ENCODE measurements at regions not wholly inside any gene's neighbourhood (a gene's known extent, or its start where the extent isn't known, plus 50 kb on each side); places are given as distances from the start of the nearest gene placed in this dataset.

DNA sequence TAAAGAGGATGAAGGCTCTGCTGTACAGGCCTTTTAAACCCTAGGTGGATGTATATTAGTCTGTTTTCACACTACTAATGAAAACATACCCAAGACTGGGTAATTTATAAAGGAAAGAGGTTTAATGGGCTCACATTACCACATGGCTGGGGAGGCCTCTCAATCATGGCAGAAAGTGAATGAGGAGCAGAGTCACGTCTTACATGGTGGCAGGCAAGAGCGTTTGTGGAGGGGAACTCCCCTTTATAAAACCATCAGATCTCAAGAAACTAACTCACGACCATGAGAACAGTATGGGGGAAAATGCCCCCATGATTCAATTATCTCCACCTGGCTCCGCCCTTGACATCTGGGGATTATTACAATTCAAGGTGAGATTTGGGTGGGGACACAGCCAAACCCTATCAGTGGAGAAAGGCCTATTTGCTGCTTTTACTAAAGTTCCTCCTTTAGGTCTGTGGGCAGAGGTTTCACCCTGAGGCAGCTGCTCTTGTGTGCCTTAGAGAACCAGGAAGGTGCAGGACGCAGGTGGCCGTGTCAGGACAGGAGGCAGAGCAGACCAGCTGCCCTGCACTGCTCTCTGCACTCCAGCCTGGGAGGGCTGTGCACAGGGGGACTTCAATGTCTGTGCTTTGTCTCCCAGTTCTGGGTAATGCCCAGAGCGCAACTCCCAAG lies 178.8 kb upstream of the HDAC4 start:
- TF ChIP-seq GATA2 (IDR thresholded peaks at IDR 0.05; ENCODE audit: low read depth, low read length): no peak
- no peak for TF ChIP-seq GATA3 (IDR thresholded peaks at IDR 0.05; ENCODE audit: low read depth, low read length)

DNA sequence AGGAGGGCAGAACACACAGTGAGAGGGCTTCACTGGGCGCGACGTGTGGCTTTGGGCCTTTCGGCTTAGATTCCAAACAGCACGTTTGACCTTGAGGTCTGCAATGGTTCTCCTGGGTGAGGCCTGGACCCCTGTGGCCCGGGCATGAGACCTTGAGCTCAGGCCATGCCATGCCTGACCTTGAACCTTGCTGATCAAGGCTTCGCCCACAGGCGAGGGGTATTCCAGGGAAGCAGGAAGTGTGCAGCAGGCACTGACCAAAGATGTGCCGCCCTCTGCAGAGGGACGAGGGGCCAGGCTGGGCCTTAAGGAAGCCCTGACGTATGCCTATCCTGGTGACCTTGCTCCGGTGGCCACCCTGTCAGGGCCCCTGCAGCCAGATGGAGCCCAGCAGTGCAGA lies 178.3 kb upstream of the HDAC4 start:
- no peak for TF ChIP-seq GATA2 (IDR thresholded peaks at IDR 0.05; ENCODE audit: low read depth, low read length)
- TF ChIP-seq GATA3 (IDR thresholded peaks at IDR 0.05; ENCODE audit: low read depth, low read length): no peak

DNA sequence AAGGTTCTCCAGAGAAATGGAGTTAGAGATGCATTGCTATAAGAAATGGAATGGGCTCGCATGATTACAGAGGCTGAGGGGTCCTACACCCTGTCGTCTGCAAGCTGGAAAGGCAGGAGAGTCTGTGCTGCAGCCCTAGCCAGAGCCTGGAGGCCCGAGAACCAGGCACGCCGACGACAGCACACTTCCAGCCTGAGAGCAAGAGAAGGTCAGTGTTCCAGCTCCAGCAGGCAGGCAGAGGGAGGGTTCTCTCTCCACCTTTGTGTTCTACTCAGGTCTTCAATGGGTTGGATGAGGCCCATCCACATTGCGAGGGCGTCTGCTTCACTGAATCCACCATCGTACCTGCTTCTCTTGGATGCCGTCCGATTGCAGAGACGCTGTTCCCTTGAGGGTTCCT lies 177.6 kb upstream of the HDAC4 start:
- TF ChIP-seq GATA3 (IDR thresholded peaks at IDR 0.05; ENCODE audit: low read depth, low read length) (no peak), GATA2 (IDR thresholded peaks at IDR 0.05; ENCODE audit: low read depth, low read length) (no peak)

DNA sequence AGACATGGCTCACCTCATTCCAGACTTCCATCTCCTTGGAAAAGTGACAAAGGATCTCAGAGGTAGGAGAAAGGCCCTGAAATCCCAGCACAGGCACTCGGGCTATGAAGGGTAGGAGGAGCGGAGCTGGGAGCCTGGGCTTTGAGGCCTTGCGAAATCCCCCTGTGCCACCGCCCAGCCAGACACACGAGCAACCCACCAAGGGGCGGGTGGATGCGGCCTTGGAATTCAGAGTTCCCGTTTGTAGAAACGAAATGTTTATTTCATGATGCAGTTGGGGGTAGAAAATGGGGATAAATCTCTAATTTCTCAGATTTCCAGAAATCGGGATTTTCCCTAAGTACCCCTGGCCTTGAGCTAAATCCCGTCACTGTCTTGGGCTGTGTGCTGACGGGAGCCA lies 177.1 kb upstream of the HDAC4 start:
- TF ChIP-seq GATA3 (IDR thresholded peaks at IDR 0.05; ENCODE audit: low read depth, low read length) (no peak), GATA2 (IDR thresholded peaks at IDR 0.05; ENCODE audit: low read depth, low read length) (no peak)

DNA sequence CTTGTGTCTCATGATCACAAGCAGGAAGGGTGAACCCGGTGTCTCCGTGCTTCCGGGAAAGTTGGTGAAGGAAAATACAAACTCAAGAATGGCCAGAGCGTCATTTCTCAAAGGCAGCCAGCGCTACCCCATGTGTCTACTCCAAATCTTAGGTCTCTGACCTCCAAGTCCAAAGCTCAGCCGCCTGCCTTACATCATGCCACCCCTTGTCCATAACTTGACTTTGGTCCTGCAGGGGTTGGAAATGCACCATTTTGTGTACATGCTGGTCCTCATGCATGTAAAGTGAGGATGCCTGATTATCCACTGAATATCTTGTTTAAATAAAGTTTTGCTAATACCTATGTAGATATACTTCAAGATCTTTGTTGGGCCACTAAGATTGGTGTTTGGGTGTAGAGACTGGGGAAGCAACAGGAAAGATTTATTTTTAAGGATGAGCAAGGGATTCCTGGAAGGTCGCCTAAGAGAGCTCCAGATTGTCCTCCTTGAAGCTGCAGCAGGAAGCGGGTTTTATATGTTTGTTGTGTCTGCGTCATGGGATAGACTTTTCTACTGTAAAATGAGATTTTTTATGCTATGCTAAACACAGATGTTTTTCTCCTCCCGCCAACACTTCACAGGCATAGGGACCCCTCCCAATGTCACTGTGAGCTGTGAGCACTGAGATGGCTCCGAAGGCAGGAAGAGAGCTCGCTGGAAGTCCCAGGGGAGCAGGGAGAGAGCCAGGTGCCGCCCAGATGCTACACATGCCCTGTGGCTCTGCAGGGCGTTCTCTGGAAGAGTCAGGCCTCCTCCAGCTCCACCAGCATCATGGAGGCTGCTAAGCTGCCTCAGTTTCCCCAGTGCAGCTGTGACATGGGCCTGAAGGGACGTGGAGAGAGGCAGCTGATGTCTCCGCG lies 176.2 kb upstream of the HDAC4 start:
- TF ChIP-seq GATA3 (IDR thresholded peaks at IDR 0.05; ENCODE audit: low read depth, low read length) (no peak), GATA2 (IDR thresholded peaks at IDR 0.05; ENCODE audit: low read depth, low read length) (no peak)

DNA sequence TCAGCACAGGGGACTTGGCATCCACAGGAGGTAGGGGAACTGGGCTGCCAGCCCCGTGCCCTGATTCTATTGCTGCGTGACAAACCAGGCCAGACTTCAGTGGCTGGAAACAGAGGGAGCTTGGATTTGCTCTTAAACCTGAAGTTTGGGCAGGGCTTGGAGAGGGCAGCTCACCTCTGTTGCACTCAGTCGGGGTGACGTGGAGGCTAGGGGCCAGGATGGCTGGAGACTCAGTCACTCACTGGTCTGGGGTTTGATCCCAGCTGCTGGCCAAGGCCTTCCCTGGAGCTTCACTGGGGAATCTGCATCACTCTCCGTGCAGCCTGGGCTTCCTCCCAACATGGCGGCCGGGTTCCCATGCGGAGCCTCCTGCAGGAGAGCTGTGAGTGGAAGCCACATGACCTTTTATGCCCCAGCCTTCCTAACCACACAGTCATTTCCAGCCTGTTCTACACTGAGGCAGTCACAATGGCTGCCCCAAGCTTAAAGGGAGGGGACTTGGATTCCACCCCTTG lies 175.2 kb upstream of the HDAC4 start:
- TF ChIP-seq GATA3 (IDR thresholded peaks at IDR 0.05; ENCODE audit: low read depth, low read length): no peak
- TF ChIP-seq GATA2 (IDR thresholded peaks at IDR 0.05; ENCODE audit: low read depth, low read length): no peak

DNA sequence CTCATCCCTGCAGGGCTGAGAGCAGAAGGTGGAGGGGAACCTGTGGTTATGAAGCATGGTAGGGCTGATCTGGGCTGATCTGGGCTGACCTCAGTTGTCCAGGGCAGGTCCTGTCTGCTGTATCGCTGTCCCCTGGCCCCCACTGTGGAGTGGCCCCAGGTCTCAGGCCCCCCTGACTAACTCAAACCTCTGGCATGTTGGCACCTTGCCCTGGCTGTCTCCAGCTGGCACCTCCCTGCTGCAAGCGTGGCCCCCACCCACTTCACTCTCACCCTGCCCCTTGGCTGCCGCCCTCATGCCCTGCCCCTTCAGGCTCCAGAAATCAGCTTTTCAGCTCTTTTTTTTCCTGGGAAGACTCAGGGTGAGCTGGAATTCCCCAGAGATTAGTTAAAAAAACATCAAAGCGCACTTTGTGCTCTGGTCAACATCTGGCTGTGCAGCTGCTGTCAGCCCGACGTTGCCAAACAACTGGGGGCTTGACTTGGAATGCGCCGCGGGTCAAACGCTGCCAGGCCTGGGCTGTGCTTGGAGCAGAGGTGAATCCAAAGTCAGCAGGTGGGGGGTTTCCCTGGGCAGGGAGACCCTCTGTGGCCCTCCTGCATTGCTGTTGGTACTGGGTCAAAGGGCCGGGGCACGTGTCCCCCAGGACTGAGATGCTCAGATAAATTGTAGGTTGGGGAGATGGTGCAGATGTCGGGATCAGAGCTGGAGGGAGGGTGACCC lies 173.8 kb upstream of the HDAC4 start:
- TF ChIP-seq GATA3 (IDR thresholded peaks at IDR 0.05; ENCODE audit: low read depth, low read length): no peak
- TF ChIP-seq GATA2 (IDR thresholded peaks at IDR 0.05; ENCODE audit: low read depth, low read length): 0 out of 2 replicates have a peak, but pooled peaks have one; percentile 31

DNA sequence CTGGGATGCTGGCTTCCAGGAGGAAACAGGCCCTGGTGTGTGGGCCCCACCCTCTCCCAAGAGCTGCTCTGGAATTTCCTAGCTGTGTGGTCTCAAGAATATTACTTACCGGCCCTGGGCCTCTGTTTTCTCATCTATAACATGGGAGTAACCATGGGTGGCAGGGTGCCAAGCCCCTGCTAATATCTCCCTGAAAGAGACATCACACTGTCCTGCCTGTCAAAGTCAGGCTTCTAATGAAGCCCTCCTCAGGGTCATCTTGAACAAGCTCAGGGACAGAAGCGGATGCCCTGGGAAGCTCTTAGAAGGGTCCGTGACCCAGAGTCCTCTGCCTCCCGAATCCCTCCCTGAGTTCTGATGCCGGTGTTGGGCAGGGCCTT lies 173.2 kb upstream of the HDAC4 start:
- no peak for TF ChIP-seq GATA3 (IDR thresholded peaks at IDR 0.05; ENCODE audit: low read depth, low read length)
- no peak for TF ChIP-seq GATA2 (IDR thresholded peaks at IDR 0.05; ENCODE audit: low read depth, low read length)

DNA sequence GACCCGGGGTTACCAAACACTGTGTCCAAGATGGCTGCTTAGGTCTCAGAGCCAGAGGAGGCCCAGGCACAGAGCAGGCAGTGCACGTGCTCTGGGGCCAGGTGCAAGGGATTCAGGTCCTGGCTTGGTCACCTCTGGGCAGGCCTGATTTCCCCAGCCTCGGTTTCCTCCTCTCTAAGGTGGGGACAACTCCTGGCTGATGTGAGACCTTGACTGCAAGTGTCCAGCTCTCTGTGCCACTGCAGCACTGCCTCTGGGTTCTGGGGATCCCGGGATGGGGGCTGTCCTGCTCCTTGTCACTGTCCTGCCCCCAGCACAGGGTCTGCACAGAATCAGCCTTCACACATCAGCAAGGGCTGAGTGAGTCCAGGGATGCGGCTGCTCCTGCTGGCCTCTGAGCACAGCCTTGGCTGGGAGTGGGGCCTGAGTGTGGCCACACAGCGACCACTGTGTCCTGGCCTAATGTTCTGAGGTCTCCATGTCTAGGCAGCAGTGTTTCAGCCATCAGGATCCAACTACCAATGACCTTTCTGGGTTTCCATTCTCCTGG lies 170.2 kb upstream of the HDAC4 start:
- no peak for TF ChIP-seq GATA3 (IDR thresholded peaks at IDR 0.05; ENCODE audit: low read depth, low read length)

DNA sequence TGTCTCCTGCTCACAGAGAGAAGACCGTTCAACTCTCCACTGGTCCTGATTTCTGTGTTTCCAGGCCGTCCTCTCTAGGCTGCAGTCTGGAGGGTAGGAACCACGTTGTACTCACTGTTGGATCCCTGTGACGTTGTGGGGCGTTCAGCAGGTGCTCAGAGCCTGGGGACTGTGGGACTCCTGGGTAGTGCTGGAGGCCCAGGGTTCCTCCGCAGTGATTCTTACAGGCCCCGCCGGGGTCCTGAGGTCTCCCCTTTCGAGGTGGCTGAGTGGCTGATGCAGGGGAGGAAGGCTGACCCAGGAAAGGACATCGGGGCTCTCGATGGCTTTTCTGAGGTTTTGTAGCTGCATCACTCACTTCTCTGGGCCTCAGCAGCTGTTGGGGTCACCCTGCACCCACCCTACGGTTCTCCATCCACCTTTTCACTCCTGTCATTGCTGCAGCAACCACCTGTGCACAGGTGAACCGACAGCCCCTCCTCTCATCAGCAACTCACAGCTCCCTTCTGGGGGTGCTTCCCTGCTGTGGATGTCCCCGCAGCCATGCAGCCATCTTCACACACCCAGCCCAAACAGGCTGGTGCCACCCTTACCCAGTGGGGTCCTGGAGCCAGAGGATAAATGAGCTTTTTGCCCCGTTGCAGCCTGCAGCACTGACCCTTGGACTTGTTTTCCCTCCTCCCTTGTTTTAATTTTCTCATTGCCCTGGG lies 169.6 kb upstream of the HDAC4 start:
- no peak for TF ChIP-seq GATA2 (IDR thresholded peaks at IDR 0.05; ENCODE audit: low read depth, low read length)
- no peak for TF ChIP-seq GATA3 (IDR thresholded peaks at IDR 0.05; ENCODE audit: low read depth, low read length)

DNA sequence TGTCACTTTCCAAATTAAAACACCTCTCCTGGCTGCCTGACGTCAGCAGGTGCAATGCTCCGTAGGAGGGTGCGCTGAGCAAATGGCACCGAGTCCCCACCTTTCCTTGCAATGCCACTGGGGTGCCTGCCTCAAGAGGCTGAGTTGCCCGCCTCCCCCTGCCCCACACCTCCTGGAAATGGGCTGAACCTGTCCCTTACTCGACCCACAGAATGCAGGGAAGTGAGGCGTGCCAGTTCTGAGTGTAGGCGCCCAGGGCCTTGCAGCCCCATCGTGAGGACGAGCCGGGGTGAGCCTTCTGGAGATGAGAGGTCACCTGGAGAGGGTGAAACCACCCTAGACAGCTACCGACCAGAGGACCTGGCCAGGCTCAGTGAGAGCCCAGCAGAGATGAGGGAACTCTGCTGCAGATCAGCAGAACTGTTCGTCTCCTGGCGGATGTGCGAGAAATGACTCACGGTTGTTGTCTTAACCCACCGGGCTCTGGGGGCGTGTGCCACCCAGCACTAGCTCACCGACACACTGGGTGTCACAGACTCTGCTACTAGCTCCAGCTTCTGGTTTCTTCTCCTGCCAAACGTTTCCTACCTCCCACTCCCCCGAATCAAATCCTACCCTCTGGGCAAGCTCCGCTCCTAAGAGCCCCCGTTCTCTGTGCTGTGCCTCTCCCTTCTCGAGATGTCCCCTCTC lies 168.7 kb upstream of the HDAC4 start:
- no peak for TF ChIP-seq GATA2 (IDR thresholded peaks at IDR 0.05; ENCODE audit: low read depth, low read length)
- no peak for TF ChIP-seq GATA3 (IDR thresholded peaks at IDR 0.05; ENCODE audit: low read depth, low read length)

DNA sequence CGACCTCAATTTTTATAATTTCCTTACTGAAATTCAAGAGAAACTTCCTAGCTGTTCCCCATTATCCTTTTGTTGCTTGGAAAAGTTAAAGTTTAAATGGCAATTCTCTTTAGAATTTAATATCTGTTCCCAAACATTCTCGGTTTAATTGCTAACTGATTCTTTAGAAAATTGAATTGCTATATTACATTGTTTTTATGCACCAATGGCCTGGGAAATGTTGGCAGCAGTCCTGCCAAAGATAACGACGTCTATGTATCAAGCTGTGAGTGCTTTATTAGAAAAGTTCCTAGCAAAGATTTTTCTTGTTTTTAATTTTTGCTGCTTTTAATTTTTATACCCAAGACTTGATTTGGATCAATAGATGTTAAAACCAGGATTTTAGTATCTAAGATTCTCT lies 167.8 kb upstream of the HDAC4 start:
- TF ChIP-seq GATA3 (IDR thresholded peaks at IDR 0.05; ENCODE audit: low read depth, low read length) (no peak), GATA2 (IDR thresholded peaks at IDR 0.05; ENCODE audit: low read depth, low read length) (no peak)

DNA sequence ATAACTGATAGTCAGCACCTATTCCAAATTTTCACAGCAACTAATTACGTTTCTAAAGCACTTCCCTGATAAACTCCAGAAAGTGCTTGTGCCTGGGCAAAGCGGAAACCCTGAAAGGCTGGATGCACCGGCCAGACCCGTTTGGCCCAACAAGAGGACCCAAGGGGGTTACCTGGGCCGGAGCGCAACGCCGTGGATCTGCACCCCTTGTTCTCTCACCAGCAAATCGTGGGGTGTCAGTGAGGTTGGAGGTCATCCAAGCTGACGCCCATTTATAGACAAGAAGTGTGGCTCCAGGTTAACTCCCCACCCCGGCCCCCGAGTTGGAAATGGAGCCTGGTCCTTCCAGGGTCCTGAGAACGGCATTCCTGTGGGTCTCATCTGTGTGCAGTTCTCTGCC lies 167.0 kb upstream of the HDAC4 start:
- TF ChIP-seq GATA3 (IDR thresholded peaks at IDR 0.05; ENCODE audit: low read depth, low read length) (no peak), GATA2 (IDR thresholded peaks at IDR 0.05; ENCODE audit: low read depth, low read length) (no peak)

Measured in SH-SY5Y (cell line).